Astrocyte (in vitro differentiated cells and primary cell): ENCODE measurements at regions not wholly inside any gene's neighbourhood (a gene's known extent, or its start where the extent isn't known, plus 50 kb on each side); places are given as distances from the start of the nearest gene placed in this dataset.
"Not testable (repeated sequence)": the region's sequence is repeated elsewhere in the genome, so short reads cannot be mapped to it uniquely, and the experiment has no call there.

Experiments used
- DNase-seq: peaks from one replicate; pipeline ENCODE4 v3.0.0-alpha.2; 2010; ENCODE audit warnings: low read depth
- FAIRE-seq: peaks from 2 replicates; lab custom pipeline; 2011; peaks lifted over from hg19 to GRCh38; lab: Jason Lieb, UNC
- H2AFZ ChIP-seq: 2 replicates; pipeline ENCODE4 v1.6.0; 2012; ENCODE audit warnings: low read depth, low read length, inconsistent platforms
- H3K27ac ChIP-seq: 2 replicates; pipeline ENCODE4 v1.5.1; 2011; ENCODE audit warnings: low read depth, low read length, inconsistent platforms
- H3K27me3 ChIP-seq: 2 replicates; pipeline ENCODE4 v1.6.0; 2011; ENCODE audit warnings: low read length, inconsistent platforms; ENCODE audit not compliant: insufficient read depth
- H3K36me3 ChIP-seq: 2 replicates; pipeline ENCODE4 v1.5.1; 2011; ENCODE audit warnings: low read length, inconsistent platforms; ENCODE audit not compliant: insufficient read depth
- H3K4me1 ChIP-seq: 2 replicates; pipeline ENCODE4 v1.5.1; 2011; ENCODE audit warnings: low read length, inconsistent platforms; ENCODE audit not compliant: insufficient read depth
- H3K4me2 ChIP-seq: 2 replicates; pipeline ENCODE4 v1.6.0; 2012; ENCODE audit warnings: low read length, inconsistent platforms
- H3K4me3 ChIP-seq: 2 replicates; pipeline ENCODE4 v1.5.1; 2011; ENCODE audit warnings: low read depth, mild to moderate bottlenecking, low read length, inconsistent platforms; ENCODE audit not compliant: insufficient read depth
- H3K79me2 ChIP-seq: 2 replicates; pipeline ENCODE4 v1.6.0; 2012; ENCODE audit warnings: mild to moderate bottlenecking, low read length, inconsistent platforms; ENCODE audit not compliant: insufficient read depth
- H3K9ac ChIP-seq: 2 replicates; pipeline ENCODE4 v1.6.0; 2012; ENCODE audit warnings: mild to moderate bottlenecking, low read length, inconsistent platforms
- H3K9me3 ChIP-seq: 2 replicates; pipeline ENCODE4 v1.5.1; 2012; ENCODE audit warnings: low read depth, mild to moderate bottlenecking, low read length, inconsistent platforms; ENCODE audit not compliant: insufficient read depth
- H4K20me1 ChIP-seq: 2 replicates; pipeline ENCODE4 v1.6.0; 2012; ENCODE audit warnings: low read length, inconsistent platforms; ENCODE audit not compliant: insufficient read depth
- H3K27ac Mint-ChIP-seq: one replicate; pipeline ENCODE4 v1.8.0; 2021; ENCODE audit warnings: mild to moderate bottlenecking, mixed read lengths; ENCODE audit not compliant: unreplicated experiment
- H3K27me3 Mint-ChIP-seq: one replicate; pipeline ENCODE4 v1.8.0; 2021; ENCODE audit warnings: low read depth, mixed read lengths; ENCODE audit not compliant: unreplicated experiment
- H3K36me3 Mint-ChIP-seq: one replicate; pipeline ENCODE4 v1.8.0; 2021; ENCODE audit warnings: low read depth, mixed read lengths; ENCODE audit not compliant: unreplicated experiment
- H3K4me1 Mint-ChIP-seq: one replicate; pipeline ENCODE4 v1.8.0; 2021; ENCODE audit warnings: low read depth, mixed read lengths; ENCODE audit not compliant: unreplicated experiment
- H3K4me3 Mint-ChIP-seq: one replicate; pipeline ENCODE4 v1.8.0; 2021; ENCODE audit warnings: mild to moderate bottlenecking, moderate library complexity, mixed read lengths; ENCODE audit not compliant: unreplicated experiment
- H3K9me3 Mint-ChIP-seq: one replicate; pipeline ENCODE4 v1.8.0; 2021; ENCODE audit warnings: mild to moderate bottlenecking, mixed read lengths; ENCODE audit not compliant: unreplicated experiment
- CTCF ChIP-seq: IDR thresholded peaks from 2 replicates; pipeline ENCODE4 v1.5.1; 2011; ENCODE audit warnings: low read depth, mild to moderate bottlenecking, inconsistent platforms, low read length, moderate library complexity; ENCODE audit not compliant: insufficient read depth
- EZH2 ChIP-seq: IDR thresholded peaks from 2 replicates; pipeline ENCODE4 v1.6.1; 2012; ENCODE audit warnings: mild to moderate bottlenecking, low read length, inconsistent platforms; ENCODE audit not compliant: insufficient read depth

GRCh38 chr1:80540596-80540995 is 1260.1 kb upstream of the ADGRL2 start:
- Mint-ChIP-seq H3K4me1 (peaks cover 24% of the 10 kb centered on the region), H3K36me3 (no peaks in the 10 kb centered on the region), H3K9me3 (no peaks in the 10 kb centered on the region), H3K27ac (no peak overlapping the region), H3K27me3 (no peaks in the 10 kb centered on the region), H3K4me3 (no peak overlapping the region)
- Histone ChIP-seq H4K20me1 (no peaks in the 10 kb centered on the region), H3K27ac (no peak overlapping the region), H3K4me3 (no peak overlapping the region), H3K9me3 (no peaks in the 10 kb centered on the region), H3K36me3 (no peaks in the 10 kb centered on the region), H3K4me2 (no peak overlapping the region), H3K27me3 (no peaks in the 10 kb centered on the region), H3K79me2 (no peaks in the 10 kb centered on the region), H3K9ac (no peak overlapping the region), H2AFZ (no peak overlapping the region), H3K4me1 (peaks cover 3% of the 10 kb centered on the region)
- FAIRE-seq = no peak
- TF ChIP-seq CTCF (no peak), EZH2 (no peak)
- no peak for DNase-seq

GRCh38 chr1:80540149-80540548 is 1260.6 kb upstream of the ADGRL2 start:
- no peaks in the 10 kb centered on the region for H3K9me3 ChIP-seq
- FAIRE-seq (no peak), DNase-seq (no peak)
- H4K20me1 ChIP-seq = no peaks in the 10 kb centered on the region
- no peaks in the 10 kb centered on the region for H3K79me2 ChIP-seq
- H3K36me3 Mint-ChIP-seq = no peaks in the 10 kb centered on the region
- TF ChIP-seq CTCF (no peak), EZH2 (no peak)
- no peak overlapping the region for H3K9ac ChIP-seq
- no peaks in the 10 kb centered on the region for H3K27me3 ChIP-seq
- no peaks in the 10 kb centered on the region for H3K9me3 Mint-ChIP-seq
- H3K4me1 Mint-ChIP-seq = peaks cover 27% of the 10 kb centered on the region
- no peak overlapping the region for H2AFZ ChIP-seq
- no peak overlapping the region for H3K4me3 Mint-ChIP-seq
- no peak overlapping the region for H3K27ac Mint-ChIP-seq
- no peak overlapping the region for H3K4me2 ChIP-seq
- no peak overlapping the region for H3K4me3 ChIP-seq
- H3K27me3 Mint-ChIP-seq = no peaks in the 10 kb centered on the region
- H3K4me1 ChIP-seq = peaks cover 3% of the 10 kb centered on the region
- no peak overlapping the region for H3K27ac ChIP-seq
- no peaks in the 10 kb centered on the region for H3K36me3 ChIP-seq

GRCh38 chr1:80539298-80539697 is 1261.4 kb upstream of the ADGRL2 start:
- H3K4me1 ChIP-seq, H3K27ac ChIP-seq, H2AFZ ChIP-seq, H3K36me3 Mint-ChIP-seq, H3K4me2 ChIP-seq, H3K9me3 ChIP-seq, H3K4me3 Mint-ChIP-seq, H3K36me3 ChIP-seq, H3K9ac ChIP-seq, DNase-seq, H3K79me2 ChIP-seq, H3K27me3 Mint-ChIP-seq, FAIRE-seq, H3K27me3 ChIP-seq, H4K20me1 ChIP-seq, H3K4me3 ChIP-seq, H3K27ac Mint-ChIP-seq, H3K9me3 Mint-ChIP-seq: not testable (repeated sequence)
- peaks cover 35% of the 10 kb centered on the region for H3K4me1 Mint-ChIP-seq
